ENCODE measurements at regions not wholly inside any gene's neighbourhood (a gene's known extent, or its start where the extent isn't known, plus 50 kb on each side); places are given as distances from the start of the nearest gene placed in this dataset.

DNA sequence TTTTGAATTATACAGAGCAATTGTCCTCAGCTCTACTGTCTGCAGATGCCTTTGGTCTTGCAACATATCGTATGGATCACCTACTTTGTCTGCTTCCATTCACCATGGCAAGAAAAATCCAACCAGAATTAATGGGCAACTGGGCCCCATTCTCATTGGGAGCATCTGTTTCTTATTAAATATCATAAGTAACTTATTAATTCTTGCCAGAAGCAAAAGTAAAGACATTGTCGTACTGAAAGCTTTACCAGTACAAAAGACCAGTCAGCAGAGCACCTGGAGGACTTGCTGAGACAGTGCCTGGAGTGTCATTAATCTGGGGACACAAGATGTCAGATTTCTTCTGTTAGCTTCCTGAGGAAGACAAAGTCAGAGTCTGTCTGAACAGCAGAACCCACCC is 404.5 kb downstream of the INHBA start:
- TF ChIP-seq, protein P1, sequence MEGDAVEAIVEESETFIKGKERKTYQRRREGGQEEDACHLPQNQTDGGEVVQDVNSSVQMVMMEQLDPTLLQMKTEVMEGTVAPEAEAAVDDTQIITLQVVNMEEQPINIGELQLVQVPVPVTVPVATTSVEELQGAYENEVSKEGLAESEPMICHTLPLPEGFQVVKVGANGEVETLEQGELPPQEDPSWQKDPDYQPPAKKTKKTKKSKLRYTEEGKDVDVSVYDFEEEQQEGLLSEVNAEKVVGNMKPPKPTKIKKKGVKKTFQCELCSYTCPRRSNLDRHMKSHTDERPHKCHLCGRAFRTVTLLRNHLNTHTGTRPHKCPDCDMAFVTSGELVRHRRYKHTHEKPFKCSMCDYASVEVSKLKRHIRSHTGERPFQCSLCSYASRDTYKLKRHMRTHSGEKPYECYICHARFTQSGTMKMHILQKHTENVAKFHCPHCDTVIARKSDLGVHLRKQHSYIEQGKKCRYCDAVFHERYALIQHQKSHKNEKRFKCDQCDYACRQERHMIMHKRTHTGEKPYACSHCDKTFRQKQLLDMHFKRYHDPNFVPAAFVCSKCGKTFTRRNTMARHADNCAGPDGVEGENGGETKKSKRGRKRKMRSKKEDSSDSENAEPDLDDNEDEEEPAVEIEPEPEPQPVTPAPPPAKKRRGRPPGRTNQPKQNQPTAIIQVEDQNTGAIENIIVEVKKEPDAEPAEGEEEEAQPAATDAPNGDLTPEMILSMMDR (conservative IDR thresholded peaks at IDR 0.05; ENCODE audit: low read length), result no peak
- TF ChIP-seq EZH2phosphoT487 (IDR thresholded peaks at IDR 0.05; ENCODE audit: borderline replicate concordance, low read depth, low read length), result no peak
